ENCODE measurements at regions not wholly inside any gene's neighbourhood (a gene's known extent, or its start where the extent isn't known, plus 50 kb on each side); places are given as distances from the start of the nearest gene placed in this dataset.

- TF ChIP-seq CTCF (IDR thresholded peaks at IDR 0.05; ENCODE audit: extremely low read depth in 1 of 2, insufficient read depth in 1 of 2, low read depth in 1 of 2, low read length in 2 of 2) = no peak
- TF ChIP-seq EZH2 (IDR thresholded peaks at IDR 0.05; ENCODE audit: borderline replicate concordance, low read depth, low read length, severe bottlenecking) = no peak
- no peak for TF ChIP-seq FOS (IDR thresholded peaks at IDR 0.05; ENCODE audit: borderline replicate concordance, insufficient read depth, low read length)
- TF ChIP-seq MAX (IDR thresholded peaks at IDR 0.05; ENCODE audit: insufficient read depth, insufficient read length) = no peak
- no peak for TF ChIP-seq POLR2A (IDR thresholded peaks at IDR 0.05; ENCODE audit: low read depth, low read length)
These were observed 53.8 kb upstream of the BET1 start for GRCh38 chr7:94057955-94058354.
